Activated CD4-positive, alpha-beta T cell treated with anti-CD3 and anti-CD28 coated beads, Interleukin-10, Interleukin-2, amounts not matched to agents 100 ng/mL and 50 ng/mL, durations not matched to agents 16 hours and 8 hours (primary cell): ENCODE measurements at regions not wholly inside any gene's neighbourhood (a gene's known extent, or its start where the extent isn't known, plus 50 kb on each side); places are given as distances from the start of the nearest gene placed in this dataset.
A peak's percentile ranks its signal among the peaks of the same experiment; 100 is the strongest.

Source experiments
- DNase-seq: peaks from one replicate; pipeline ENCODE4 v3.0.0-alpha.2; 2020

DNA sequence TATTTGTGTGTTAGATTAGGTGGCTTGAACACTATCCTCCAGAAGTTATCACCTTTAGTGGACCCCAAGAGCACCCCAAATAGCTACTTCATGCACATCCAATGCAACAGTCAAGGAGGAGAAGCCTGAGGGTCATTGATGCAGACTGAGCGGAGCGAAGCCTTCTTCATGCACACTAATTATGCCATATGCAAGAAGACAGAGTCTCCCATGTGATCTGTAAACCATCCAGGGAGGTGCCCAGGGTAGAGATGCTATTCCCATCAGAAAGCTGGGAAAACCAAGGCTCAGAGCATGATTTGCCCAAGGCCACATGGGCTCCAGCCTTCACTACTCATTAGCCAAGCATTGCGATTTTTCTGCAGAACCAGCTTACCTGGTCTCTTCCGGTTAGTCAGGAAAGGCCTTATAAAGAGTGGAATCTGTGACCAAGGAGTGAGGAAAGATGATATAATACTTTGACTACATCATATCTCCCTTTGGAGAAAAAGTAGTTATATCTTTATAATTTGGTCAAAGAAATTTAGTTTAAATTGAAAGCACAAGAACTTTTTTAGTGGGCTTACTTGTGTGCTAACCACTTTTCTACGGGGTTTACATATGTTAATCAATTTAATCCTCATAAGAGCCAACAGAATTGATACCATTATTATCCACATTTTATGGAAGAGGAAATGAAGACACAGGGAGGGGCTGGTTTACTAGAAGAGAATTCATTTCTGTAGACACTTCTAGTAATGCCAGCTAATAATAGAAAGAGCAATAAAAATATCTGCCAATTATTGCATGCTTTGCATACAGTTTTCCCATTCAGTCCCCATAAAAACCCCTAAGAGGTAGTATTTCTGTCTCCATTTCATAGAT is 220.0 kb downstream of the ESM1 start:
- no peak for DNase-seq

DNA sequence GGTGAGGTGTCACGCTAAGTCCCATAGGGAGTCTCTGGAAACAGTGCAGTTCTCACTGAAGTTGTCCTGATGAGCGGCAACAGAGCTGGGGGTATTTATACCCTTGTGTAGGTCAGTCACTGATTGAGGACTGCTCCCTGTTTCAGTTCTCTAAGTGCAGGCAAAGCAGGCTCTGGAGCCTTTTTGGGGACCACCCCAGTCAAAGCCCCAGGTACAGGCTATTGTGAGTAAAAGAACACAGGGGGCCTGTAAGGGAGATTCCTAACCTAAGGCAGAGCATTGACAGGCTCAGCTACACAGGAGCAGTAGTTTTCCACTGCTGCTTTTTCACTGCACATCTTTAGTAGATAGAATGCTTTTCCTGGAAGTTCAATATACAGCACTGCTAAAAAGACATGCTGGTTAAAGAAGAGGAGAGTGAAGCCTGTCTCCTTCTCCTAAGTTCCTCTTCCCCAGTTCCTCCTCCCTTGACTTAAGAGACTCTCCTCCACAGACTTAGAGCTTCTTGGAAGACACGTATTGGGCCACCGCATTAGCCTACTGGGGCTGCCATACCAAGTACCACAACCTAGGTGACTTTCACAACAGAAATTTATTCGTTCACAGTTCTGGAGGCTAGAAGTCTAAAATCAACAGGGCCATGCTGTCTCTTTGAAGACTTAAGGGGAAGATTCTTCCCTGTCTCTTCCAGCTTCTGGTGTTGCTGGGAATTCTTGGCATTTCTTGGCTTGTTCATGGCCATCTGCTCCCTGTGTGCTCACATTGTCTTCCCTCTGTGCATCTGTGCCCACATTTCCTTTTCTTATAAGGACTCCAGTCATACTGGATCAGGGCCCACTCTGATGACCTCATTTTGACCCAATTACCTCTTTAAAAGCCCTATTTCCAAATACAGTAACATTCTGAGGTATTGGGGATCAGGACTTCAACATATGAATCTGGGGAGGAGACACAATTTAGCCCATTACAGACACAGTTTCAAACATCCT is 221.0 kb downstream of the ESM1 start:
- DNase-seq = no peak

DNA sequence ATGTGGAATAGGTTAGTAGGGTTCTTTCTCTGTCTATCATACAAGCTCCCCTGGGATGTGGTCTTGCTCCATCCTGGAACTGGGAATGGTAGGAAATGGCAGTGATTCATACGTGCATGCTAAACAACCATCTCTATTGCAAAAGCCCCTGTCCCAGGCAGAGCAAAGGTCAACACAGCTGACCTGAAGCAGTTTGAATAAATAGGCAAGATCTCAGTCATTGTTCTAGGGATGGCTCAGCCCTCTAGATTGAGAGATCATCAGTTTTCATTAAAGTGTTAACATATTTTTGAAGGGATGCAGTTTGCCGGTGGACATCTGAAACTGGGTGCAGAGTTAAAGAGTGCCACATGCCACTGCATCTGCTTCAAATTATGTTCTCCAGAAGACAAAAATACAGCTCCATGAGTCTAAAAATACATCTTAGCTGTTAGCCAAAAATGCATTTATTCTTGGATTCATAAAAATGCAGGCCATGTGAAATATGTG is 224.1 kb downstream of the ESM1 start:
- DNase-seq = no peak

DNA sequence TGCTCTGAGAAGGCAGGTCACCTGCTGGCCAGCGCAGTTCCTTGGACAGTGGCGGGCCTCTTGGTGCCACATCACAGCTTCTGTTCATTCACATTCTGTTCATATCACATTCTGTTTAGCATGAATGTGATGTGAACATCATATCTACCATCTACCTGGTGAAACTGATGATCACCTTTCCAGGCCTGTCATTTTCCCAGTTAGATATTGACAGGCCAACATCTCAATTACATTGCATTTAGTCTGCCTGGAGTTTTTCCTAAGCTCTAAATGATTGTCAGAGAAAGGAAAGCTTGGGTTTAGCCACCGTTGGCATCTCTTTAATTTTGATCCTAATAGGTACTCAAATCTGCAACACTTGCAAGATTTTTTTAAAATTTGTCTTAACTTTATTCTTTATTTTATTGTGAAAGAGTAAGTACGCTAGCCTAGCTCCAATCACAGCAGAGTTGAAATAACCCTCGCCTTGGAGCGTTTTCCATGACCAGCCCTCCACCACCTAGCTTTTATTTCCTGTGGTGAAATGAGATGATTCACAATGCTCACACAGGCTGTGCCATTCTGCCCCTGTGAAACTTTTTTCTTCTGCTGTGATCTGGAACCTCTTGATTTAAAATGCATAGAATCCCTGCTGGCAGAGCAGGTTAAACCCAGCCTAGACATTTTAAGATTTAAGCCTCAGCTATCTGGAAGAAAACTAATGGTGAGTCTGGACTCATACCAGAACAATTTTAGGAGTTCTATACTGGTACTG is 225.0 kb downstream of the ESM1 start:
- peak; percentile 17 for DNase-seq

DNA sequence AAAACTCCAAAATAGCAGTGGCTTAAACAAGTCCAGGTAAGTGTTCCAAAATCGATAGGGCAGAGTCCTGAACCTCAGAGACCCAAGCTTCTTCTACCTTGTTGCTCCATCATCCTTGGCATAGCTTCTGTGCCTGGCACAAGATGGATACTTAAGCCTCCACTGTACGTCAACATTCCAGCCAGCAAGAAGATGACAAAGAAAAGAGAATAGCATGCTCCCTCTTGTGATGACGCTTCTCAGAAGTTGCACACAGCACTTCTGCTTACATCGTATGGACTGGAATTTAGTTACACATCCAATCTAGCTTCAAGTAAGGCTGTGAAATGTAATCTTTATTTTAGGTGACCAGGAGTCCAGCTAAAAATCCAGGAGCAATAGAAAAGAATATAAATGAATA is 227.4 kb downstream of the ESM1 start:
- DNase-seq = no peak

DNA sequence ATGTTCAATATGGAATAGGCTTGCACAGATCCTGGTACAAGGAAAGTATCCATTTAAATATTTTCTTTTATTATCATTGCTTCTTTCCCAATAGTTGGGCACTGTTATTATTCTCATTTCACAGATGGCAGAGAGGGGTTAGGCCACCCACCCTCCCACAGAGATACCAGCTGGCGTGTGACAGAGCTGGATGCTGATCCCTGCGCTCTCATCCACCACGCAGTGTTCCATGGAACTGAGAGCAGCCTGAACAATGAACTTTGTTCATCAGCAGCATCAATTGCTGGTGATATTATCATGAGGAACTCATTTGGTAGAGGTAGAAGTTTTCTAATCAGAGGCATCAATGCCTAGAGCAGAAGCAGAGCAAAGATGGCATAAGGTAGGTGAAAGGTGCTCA is 227.9 kb downstream of the ESM1 start:
- no peak for DNase-seq

DNA sequence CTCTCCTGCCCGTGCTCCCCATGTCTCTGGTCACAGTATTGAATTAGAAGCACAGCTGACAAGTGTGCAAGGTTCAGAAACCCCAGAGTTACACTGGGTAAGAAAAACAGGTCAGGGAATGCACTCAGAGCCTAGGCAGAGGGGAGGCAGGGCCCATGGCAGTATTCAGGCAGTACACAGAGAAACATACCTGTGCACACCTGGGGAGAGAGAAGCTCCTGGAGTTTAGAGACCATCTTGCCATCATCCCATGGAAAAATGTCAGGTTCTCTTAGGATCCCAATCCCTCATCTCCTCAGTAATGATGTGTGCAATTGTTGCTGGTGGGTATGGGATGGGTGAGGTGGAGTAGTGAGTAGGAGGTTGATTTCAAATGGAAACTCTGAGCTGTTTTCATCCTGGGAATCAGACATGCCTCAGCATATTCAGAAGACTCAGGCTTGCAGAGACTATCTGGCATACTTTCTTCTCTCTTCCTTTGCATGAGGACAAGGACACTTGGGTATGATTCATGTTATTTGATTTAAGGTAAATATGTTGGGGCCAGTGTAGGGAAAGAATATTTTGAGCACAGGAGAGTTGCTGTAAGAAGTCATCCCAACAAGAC is 228.5 kb downstream of the ESM1 start:
- DNase-seq = no peak

DNA sequence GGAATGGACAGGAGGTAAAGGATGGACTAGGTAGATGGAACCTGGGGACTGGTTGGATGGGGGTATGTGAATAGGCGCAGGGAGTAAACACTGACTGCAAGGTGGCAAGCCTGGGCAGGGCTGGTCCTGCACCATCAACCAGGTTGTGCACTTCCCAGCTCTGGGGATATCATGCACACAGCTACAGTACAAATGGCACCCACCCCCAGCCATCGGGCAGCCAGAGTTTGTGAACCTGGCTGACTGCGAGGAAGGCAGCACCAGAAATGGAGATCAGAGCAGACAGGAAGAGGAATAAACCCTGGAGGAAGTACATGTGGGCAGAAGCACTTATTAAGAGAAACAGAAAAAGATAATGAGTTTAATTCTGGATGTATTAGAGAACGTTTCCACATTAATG is 229.1 kb downstream of the ESM1 start:
- DNase-seq = no peak

DNA sequence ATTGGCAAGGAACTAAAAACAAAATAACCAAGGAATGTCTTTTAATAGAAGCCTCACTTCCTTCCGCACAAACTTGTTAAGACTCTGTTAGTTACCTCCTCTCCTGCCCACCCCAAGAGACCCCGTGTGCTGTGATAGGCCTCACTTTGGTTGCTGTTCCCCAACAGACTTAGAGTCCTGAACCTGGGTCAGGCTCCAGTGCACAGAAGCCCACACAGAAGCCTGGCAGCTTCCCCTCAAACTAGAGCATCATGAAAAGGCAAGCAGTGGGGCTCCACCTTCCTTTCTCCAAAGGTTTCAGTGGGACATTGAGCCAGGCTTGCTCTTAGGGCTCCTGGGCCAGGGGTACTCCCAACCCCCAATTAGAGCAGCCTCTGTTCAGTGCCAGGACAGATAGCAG is 230.5 kb downstream of the ESM1 start:
- DNase-seq = no peak

DNA sequence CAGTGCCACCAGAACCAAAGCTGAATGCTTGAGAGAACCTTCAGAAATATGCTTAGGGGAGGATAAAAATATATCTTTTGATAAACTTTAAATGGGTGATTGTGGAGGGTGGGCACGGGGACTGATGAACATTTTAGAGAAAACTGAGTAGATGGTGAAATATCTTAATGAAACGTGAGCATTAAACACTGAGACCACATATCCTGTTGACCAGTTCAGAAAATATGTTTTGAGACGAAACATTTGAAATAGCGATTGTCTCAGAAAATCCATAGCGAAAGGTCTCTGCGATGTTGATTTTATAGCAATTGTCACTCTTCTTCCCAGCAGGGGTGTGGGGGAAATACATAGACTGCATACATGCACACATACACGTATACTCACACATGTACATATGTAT is 231.0 kb downstream of the ESM1 start:
- DNase-seq = no peak

DNA sequence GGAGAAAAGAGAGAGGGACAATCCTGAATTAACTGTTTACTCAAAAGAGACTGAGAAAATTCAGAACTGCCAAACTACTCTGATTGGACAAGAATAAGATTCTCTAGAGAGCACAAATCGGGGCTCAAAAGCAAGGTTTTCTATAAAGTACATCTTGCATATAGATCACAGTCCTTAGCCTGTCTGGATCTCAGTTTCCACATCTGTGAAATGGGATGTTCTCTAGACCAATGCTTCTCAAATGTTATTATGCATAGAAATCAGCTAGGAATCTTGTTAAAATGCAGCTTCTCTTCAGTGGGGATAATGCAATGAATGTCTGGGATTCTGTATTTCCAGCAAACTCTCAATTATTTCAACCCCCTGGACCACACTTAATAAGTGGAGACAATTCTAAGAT is 231.6 kb downstream of the ESM1 start:
- no peak for DNase-seq

DNA sequence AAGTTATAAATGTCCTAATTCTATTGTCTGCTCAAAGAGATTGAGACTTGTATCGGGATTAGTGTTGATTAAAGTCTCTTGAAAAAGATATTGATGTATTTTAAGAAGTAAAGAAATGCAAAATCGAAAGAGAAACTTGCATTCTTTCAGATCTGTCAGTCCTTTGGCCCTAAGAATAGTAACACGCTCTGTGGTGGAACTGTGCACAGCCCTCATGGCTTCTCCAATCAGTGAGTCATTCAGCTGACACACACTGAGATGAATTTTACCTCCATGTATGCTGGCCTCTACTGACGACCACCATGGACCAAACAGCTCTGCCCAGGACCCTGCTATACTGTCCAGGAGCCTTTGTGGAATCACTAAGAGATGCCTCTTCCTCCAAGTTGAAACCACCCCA is 232.4 kb downstream of the ESM1 start:
- peak; percentile 56 for DNase-seq

DNA sequence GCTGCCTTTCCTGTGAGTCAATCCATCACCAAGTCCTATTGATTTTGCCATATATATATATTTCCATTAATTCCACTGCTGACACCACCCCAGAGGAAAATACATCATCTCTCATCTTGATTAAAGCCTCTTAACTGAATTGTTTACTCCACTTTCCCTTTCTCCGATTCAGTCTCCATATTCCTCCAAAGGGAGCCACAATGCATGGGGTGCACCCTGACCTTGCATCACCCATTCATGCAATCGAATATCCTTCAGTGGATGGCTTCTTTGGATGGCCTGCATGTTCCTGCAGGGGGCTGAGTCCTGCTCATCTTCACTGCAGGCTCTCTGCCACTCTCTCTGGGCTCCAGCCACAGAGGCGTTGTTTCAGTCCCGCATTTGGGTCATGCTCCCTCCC is 231.0 kb downstream of the SNX18 start:
- DNase-seq = no peak

DNA sequence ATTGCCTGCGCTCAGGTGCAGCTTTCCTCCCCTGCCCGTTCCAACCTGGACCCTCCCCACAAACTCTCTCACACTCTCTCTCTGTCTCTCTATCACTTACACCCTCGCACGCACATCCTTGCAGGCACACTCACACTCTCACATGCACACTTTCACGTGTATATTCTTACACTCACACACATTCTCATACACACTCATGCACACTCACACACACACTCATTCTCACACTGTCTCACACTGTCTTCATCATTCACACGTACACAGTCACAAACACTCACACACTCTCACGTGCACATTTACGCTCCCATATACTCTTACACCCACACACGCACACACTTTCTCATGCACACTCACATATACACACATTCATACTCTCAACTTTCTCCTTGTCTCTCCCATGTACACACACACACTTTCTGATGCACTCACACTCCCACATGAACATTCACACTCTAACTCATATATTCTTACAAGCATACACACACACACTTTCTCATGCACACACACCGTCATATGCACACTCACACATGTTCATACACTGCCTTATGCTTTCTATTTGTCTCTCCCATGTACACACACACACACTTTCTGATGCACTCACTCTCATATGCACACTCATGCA is 229.3 kb downstream of the SNX18 start:
- DNase-seq = no peak

DNA sequence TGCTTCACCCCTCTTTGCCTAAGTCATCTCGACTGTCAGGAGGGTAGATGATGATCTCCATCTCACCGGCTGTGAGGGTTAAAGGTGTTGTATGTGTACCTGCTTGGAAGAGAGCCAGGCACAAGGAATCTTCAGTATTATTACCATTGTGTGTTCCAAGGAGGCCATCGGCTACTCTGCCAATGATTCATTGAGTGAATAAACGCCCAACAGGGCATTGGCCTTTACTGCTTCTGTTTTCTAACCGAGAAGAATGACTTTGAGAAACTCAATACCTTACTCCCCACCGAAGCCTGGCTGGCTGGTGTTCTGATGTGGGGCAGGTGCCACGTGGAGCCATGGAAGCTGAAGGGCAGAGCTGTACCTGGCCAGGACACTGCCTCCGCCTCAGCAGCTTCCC is 228.8 kb downstream of the SNX18 start:
- DNase-seq = no peak

DNA sequence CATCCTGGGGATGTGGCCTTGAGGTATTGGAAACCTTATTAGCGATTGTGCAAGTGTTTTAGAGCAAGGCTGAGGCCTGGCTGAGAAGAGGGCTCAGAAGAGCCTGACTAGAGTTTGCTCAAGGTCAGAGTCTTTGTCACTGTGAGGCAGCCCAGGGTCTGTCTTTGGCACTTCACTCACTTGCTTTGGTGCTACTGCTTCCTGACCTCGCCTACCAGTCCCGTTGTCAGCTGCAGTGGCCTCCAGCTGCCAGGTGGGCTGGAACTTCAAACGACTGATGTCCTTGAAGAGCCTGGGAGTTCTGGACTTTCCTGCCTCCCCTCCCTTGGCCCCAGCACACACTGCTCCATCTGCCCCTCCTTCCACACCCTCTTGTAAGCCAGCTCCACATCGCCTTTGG is 228.0 kb downstream of the SNX18 start:
- no peak for DNase-seq

DNA sequence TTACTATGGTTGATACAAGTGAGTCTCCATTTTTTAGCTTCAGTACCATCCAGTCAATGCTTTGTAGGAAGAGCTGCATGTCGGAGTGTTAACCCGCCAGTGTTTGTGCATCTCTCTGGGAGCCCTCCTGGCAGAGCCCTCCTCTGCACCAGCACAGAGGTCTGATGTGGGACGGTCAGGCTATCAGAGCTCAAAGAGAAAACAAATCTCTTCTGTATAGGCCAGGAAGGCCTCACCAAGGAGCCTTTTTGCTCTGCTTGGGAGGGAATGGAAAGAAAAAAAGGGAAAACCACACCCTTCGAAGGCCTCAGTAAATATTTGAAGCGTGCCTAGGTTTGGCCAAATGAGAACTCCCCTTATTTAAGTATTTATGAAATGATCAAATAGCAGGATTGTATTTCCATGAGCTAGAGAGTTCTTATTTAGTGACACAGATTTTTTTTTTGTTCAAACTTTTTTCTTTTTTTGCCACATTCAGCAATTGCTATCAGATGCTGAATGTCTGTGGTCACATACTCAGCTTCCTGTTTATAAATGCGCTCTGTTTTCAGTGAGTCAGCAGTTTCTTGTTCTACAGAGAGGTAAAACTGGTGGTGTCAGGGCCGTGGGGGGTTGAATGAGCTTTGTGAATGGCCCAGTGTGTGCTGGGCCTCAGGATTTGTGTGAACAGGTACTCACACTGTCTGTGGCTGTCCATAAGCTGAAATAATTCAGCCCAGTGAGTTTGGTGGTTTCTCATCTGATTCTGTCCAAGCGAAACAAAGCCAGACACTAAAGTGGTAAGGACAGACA is 226.6 kb downstream of the SNX18 start:
- peak; percentile 87 for DNase-seq

DNA sequence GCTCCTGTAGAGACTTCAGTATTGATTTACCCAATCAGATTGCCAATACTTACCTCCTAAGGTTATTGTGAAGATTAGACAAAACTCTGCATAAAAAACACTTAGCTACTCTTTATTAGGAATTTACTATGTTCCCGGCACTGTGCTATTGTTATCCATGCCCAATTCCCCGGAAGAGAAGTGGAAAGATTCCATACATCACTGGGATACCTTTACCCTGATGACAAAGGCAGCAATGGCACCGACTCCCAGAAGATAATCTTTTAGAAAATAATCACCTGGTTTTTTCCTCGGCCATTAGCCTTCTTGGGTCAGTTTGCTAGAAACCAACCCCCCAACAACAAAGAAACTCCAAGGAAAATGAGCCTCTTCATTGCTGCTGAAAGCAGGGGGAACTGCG is 226.0 kb downstream of the SNX18 start:
- DNase-seq = no peak

DNA sequence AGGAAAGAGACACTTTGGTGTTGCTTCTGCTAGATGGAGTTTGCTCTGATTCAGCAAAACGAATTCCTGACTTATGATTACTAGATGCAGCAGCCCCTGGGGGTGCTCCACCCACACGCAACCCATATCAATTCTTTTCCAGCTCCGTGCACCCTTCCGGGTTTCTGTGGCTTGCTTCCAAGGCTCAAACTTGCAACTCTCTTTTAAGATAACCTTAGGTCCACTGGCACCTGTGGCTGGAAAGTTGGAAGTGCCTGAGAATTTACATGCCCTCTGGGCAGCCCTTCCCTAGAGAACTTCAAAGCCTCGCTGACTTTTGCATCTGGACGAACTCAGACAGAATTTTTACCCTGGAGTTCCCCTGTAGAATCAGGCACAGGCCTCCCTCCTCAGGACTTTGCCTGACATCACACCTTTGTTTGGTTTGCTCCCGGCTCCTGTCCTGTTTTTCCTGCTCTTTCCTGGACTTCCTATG is 224.9 kb downstream of the SNX18 start:
- DNase-seq = no peak

DNA sequence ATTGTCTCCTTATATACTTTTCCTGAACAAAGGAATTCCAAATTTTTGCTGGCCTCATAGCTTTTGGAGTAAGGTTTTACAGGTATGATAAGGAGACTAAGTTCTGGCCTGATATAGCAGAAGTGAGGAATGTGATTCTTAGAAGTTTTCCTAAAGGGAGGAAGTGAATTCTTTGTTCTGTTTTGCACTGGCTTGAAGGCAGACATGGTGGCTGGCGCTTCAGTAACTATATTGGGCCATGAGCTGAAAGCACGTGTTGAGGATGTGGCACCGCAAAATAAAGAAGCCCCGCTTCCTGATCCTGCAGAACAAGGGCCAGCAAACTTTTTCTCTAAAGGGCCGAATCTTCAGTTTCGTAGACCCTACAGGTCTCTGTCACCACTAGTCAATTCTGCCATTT is 224.2 kb downstream of the SNX18 start:
- no peak for DNase-seq

DNA sequence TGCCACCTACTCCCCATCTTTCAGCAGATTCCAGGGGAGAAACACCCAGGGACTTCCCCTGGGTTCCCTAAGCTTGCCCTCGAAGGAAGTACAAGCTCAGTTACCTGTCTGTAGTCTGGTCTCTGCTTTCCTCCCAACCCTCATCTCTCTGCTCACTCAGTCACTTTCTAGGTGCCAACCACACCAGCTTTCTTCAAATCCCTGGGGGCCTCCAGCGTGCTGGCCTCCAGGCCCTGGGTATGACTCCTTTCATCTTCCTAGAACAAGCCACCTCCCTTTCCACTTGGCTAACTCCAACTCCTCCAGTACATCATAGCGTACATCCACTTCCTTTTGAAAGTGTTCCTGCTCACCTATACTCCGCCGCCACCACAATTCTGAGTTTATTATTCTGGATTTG is 222.6 kb downstream of the SNX18 start:
- DNase-seq = no peak
